ENCODE measurements at regions not wholly inside any gene's neighbourhood (a gene's known extent, or its start where the extent isn't known, plus 50 kb on each side); places are given as distances from the start of the nearest gene placed in this dataset.

GRCh38 chr16:47972246-47972985 is 183.4 kb downstream of the ABCC12 start:
- DNase-seq: no peak
- no peak overlapping the region for H3K4me3 ChIP-seq (replicated peaks in 1 of 3)
- no peaks in the 10 kb centered on the region for H3K36me3 ChIP-seq
- no peaks in the 10 kb centered on the region for H3K4me1 ChIP-seq
- intact Hi-C loops (cut with DNase I): no loop called here
- H3K9me3 ChIP-seq: no peaks in the 10 kb centered on the region
- TF ChIP-seq POLR2A (IDR thresholded peaks at IDR 0.05) (no peak), CTCF (IDR thresholded peaks at IDR 0.05) (no peak)
- no peak overlapping the region for H3K27ac ChIP-seq
- WGBS, 2 donors: 67 to 69% methylated on average over 6 of the region's 6 CpGs
- no peaks in the 10 kb centered on the region for H3K27me3 ChIP-seq

GRCh38 chr16:47971225-47971624 is 184.6 kb downstream of the ABCC12 start:
- intact Hi-C loops (cut with DNase I): no loop called here
- Histone ChIP-seq H3K27ac (no peak overlapping the region), H3K27me3 (no peaks in the 10 kb centered on the region), H3K4me3 (replicated peaks in 1 of 3) (no peak overlapping the region), H3K9me3 (no peaks in the 10 kb centered on the region), H3K4me1 (no peaks in the 10 kb centered on the region), H3K36me3 (no peaks in the 10 kb centered on the region)
- DNase-seq: no peak
- WGBS, 2 donors: 61 to 67% methylated on average over 2 of the region's 2 CpGs
- TF ChIP-seq CTCF (IDR thresholded peaks at IDR 0.05) (no peak), POLR2A (IDR thresholded peaks at IDR 0.05) (no peak)

GRCh38 chr16:47970291-47970931 is 185.4 kb downstream of the ABCC12 start:
- Histone ChIP-seq H3K4me3 (replicated peaks in 1 of 3) (no peak overlapping the region), H3K36me3 (no peaks in the 10 kb centered on the region), H3K9me3 (no peaks in the 10 kb centered on the region), H3K27me3 (no peaks in the 10 kb centered on the region), H3K27ac (no peak overlapping the region), H3K4me1 (no peaks in the 10 kb centered on the region)
- 0 to 4% methylated on average over 2 of the region's 2 CpGs for WGBS, 2 donors
- no peak for DNase-seq
- TF ChIP-seq POLR2A (IDR thresholded peaks at IDR 0.05) (no peak), CTCF (IDR thresholded peaks at IDR 0.05) (no peak)
- intact Hi-C loops (cut with DNase I): no loop called here

GRCh38 chr16:47967374-47967773 is 188.4 kb downstream of the ABCC12 start:
- Histone ChIP-seq H3K4me1 (no peaks in the 10 kb centered on the region), H3K4me3 (replicated peaks in 1 of 3) (no peak overlapping the region), H3K9me3 (no peaks in the 10 kb centered on the region), H3K27ac (no peak overlapping the region), H3K27me3 (no peaks in the 10 kb centered on the region), H3K36me3 (no peaks in the 10 kb centered on the region)
- intact Hi-C loops (cut with DNase I): no loop called here
- 39 to 54% methylated on average over 2 of the region's 2 CpGs for WGBS, 2 donors
- TF ChIP-seq CTCF (IDR thresholded peaks at IDR 0.05) (no peak), POLR2A (IDR thresholded peaks at IDR 0.05) (no peak)
- no peak for DNase-seq

- WGBS, 2 donors: 81% methylated on average over 4 of the region's 4 CpGs
- H3K36me3 ChIP-seq: no peaks in the 10 kb centered on the region
- intact Hi-C loops (cut with DNase I): no loop called here
Observed at GRCh38 chr16:47966325-47966724, 189.5 kb downstream of the ABCC12 start.

More at GRCh38 chr16:47966325-47966724, 189.5 kb downstream of the ABCC12 start:
- H3K27ac ChIP-seq: no peak overlapping the region
- H3K27me3 ChIP-seq: no peaks in the 10 kb centered on the region
- TF ChIP-seq POLR2A (IDR thresholded peaks at IDR 0.05) (no peak), CTCF (IDR thresholded peaks at IDR 0.05) (no peak)
- no peaks in the 10 kb centered on the region for H3K9me3 ChIP-seq
- no peak for DNase-seq
- H3K4me1 ChIP-seq: no peaks in the 10 kb centered on the region
- no peak overlapping the region for H3K4me3 ChIP-seq (replicated peaks in 1 of 3)
